ENCODE measurements at regions not wholly inside any gene's neighbourhood (a gene's known extent, or its start where the extent isn't known, plus 50 kb on each side); places are given as distances from the start of the nearest gene placed in this dataset.
"Not testable (repeated sequence)": the region's sequence is repeated elsewhere in the genome, so short reads cannot be mapped to it uniquely, and the experiment has no call there.

DNA sequence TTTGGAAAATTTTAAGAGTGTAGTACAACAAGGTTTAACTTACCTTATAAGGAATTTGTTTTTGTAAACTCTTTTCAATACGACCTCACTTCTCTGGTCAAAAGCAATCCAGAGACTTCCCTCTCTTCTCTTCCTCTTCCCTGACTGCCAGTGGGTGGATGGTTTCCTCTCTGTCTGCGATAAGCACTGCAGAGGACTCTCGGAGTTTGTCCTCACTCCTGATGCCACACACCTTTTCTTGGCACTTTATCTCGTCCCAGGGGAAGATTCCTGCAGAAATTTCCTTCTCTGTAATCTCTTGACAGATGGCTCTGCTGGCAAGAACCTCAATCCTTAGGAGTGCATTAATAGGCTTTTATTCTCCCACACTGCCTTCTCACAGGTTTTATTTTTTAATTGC lies 641.6 kb downstream of the NR2F1-AS1 start:
- dilution Hi-C loops (cut with MboI; ENCODE audit: extremely low pct_ligation_motif_present, low sequenced_read_pairs): no loop called here
- no peaks in the 10 kb centered on the region for H3K9me3 ChIP-seq (replicated peaks; ENCODE audit: control insufficient read depth, insufficient read depth, low read length)
- no peak overlapping the region for H3K4me3 ChIP-seq (replicated peaks in 1 of 3; ENCODE audit: insufficient read depth in 1 of 3, low read depth in 1 of 3, low read length in 3 of 3)
- H3K27ac ChIP-seq (ENCODE audit: insufficient read depth, low read depth, low read length): no peak overlapping the region
- H3K79me2 ChIP-seq (ENCODE audit: control insufficient read depth, insufficient read depth, low read length): no peaks in the 10 kb centered on the region
- ChIA-PET CTCF (no interaction called here), POLR2A (no interaction called here)
- intact Hi-C loops (cut with micrococcal nuclease): no loop called here
- H3K9ac ChIP-seq (replicated peaks; ENCODE audit: extremely low read depth, insufficient read depth, low read length): no peak overlapping the region
- peak; percentile 57 for DNase-seq (ENCODE audit: low read depth, low spot score)
- H3K4me1 ChIP-seq (ENCODE audit: control insufficient read depth, extremely low read depth, insufficient read depth, low read length): peaks cover 5% of the 10 kb centered on the region
- H3K27me3 ChIP-seq (ENCODE audit: control insufficient read depth in 2 of 2, insufficient read depth in 2 of 2, low read length in 2 of 2): no peaks in the 10 kb centered on the region
- TF ChIP-seq, protein P1, sequence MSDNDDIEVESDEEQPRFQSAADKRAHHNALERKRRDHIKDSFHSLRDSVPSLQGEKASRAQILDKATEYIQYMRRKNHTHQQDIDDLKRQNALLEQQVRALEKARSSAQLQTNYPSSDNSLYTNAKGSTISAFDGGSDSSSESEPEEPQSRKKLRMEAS (IDR thresholded peaks at IDR 0.05; ENCODE audit: insufficient read depth, insufficient read length): no peak
- TF ChIP-seq EZH2 (IDR thresholded peaks at IDR 0.05; ENCODE audit: borderline replicate concordance, low read depth, low read length, severe bottlenecking) (no peak), MYC (IDR thresholded peaks at IDR 0.05; ENCODE audit: low read depth, low read length) (no peak)
- H4K20me1 ChIP-seq (replicated peaks; ENCODE audit: control insufficient read depth, extremely low read depth, insufficient read depth, low read length): no peaks in the 10 kb centered on the region
- no peaks in the 10 kb centered on the region for H3K36me3 ChIP-seq (ENCODE audit: control insufficient read depth in 2 of 2, extremely low read depth in 1 of 2, insufficient read depth in 2 of 2, low read length in 2 of 2)
- H3K9me1 ChIP-seq (replicated peaks; ENCODE audit: control insufficient read depth, extremely low read depth, insufficient read depth, low read length): no peaks in the 10 kb centered on the region
- H3K4me2 ChIP-seq (ENCODE audit: insufficient read depth, low read length): peak overlapping the region; percentile 59
- H2AFZ ChIP-seq (ENCODE audit: low read depth, low read length): peak overlapping the region; percentile 79
- no peak for FAIRE-seq
- BruUV-seq (replicated peaks): no TSS peak

DNA sequence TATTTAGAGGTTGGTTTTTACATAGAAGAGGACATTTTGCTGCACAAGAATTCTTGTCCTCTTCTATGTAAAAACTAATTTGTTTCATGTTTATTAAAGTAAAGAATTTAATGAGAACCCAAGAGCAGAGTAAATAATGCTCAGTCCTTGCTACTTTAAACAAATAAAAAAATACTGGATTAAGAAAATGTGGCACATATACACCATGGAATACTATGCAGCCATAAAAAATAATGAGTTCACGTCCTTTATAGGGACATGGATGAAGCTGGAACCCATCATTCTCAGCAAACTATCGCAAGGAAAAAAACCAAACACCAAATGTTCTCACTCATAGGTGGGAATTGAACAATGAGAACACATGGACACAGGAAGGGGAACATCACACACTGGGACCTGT lies 643.6 kb downstream of the NR2F1-AS1 start:
- CTCF ChIA-PET; H2AFZ ChIP-seq (ENCODE audit: low read depth, low read length); dilution Hi-C loops (cut with MboI; ENCODE audit: extremely low pct_ligation_motif_present, low sequenced_read_pairs); H3K4me3 ChIP-seq (replicated peaks in 1 of 3; ENCODE audit: insufficient read depth in 1 of 3, low read depth in 1 of 3, low read length in 3 of 3); H3K4me2 ChIP-seq (ENCODE audit: insufficient read depth, low read length); H3K79me2 ChIP-seq (ENCODE audit: control insufficient read depth, insufficient read depth, low read length); H3K27me3 ChIP-seq (ENCODE audit: control insufficient read depth in 2 of 2, insufficient read depth in 2 of 2, low read length in 2 of 2); H3K9ac ChIP-seq (replicated peaks; ENCODE audit: extremely low read depth, insufficient read depth, low read length); H3K36me3 ChIP-seq (ENCODE audit: control insufficient read depth in 2 of 2, extremely low read depth in 1 of 2, insufficient read depth in 2 of 2, low read length in 2 of 2); H3K27ac ChIP-seq (ENCODE audit: insufficient read depth, low read depth, low read length); intact Hi-C loops (cut with micrococcal nuclease); BruUV-seq (replicated peaks); DNase-seq (ENCODE audit: low read depth, low spot score); POLR2A ChIA-PET; H3K9me1 ChIP-seq (replicated peaks; ENCODE audit: control insufficient read depth, extremely low read depth, insufficient read depth, low read length); FAIRE-seq; H4K20me1 ChIP-seq (replicated peaks; ENCODE audit: control insufficient read depth, extremely low read depth, insufficient read depth, low read length); H3K4me1 ChIP-seq (ENCODE audit: control insufficient read depth, extremely low read depth, insufficient read depth, low read length); H3K9me3 ChIP-seq (replicated peaks; ENCODE audit: control insufficient read depth, insufficient read depth, low read length): not testable (repeated sequence)

Measured in endothelial cell of umbilical vein (primary cell).